Osteocyte (in vitro differentiated cells): ENCODE measurements at regions not wholly inside any gene's neighbourhood (a gene's known extent, or its start where the extent isn't known, plus 50 kb on each side); places are given as distances from the start of the nearest gene placed in this dataset.

Experiments
- DNase-seq: peaks from one replicate; pipeline ENCODE4 v3.0.0; 2021; ENCODE audit warnings: mixed read lengths; ENCODE audit not compliant: unreplicated experiment; ENCODE audit errors: extremely low spot score
- H3K27ac Mint-ChIP-seq: one replicate; pipeline ENCODE4 v1.8.0; 2021; ENCODE audit warnings: mild to moderate bottlenecking, mixed read lengths; ENCODE audit not compliant: unreplicated experiment
- H3K27me3 Mint-ChIP-seq: one replicate; pipeline ENCODE4 v1.8.0; 2021; ENCODE audit warnings: mixed read lengths; ENCODE audit not compliant: unreplicated experiment
- H3K36me3 Mint-ChIP-seq: one replicate; pipeline ENCODE4 v1.8.0; 2021; ENCODE audit warnings: mixed read lengths; ENCODE audit not compliant: unreplicated experiment
- H3K4me1 Mint-ChIP-seq: one replicate; pipeline ENCODE4 v1.8.0; 2021; ENCODE audit warnings: mixed read lengths; ENCODE audit not compliant: unreplicated experiment
- H3K4me3 Mint-ChIP-seq: one replicate; pipeline ENCODE4 v1.8.0; 2021; ENCODE audit warnings: mild to moderate bottlenecking, moderate library complexity, mixed read lengths; ENCODE audit not compliant: unreplicated experiment
- H3K9me3 Mint-ChIP-seq: one replicate; pipeline ENCODE4 v1.8.0; 2021; ENCODE audit warnings: mixed read lengths; ENCODE audit not compliant: unreplicated experiment
- CTCF ChIP-seq: fragments of 200-600 bp; sonication (generic); IDR thresholded peaks from 2 replicates; pipeline ENCODE4 v1.5.0; 2021; ENCODE audit warnings: antibody characterized with exemption, mild to moderate bottlenecking, moderate library complexity

GRCh38 chr15:53360881-53361280 is 398.6 kb downstream of the WDR72 start:
- H3K4me1 Mint-ChIP-seq: no peaks in the 10 kb centered on the region
- no peak overlapping the region for H3K4me3 Mint-ChIP-seq
- H3K27me3 Mint-ChIP-seq: no peaks in the 10 kb centered on the region
- H3K36me3 Mint-ChIP-seq: no peaks in the 10 kb centered on the region
- no peak for TF ChIP-seq CTCF
- H3K9me3 Mint-ChIP-seq: no peaks in the 10 kb centered on the region
- no peak overlapping the region for H3K27ac Mint-ChIP-seq
- DNase-seq: no peak

- H3K4me1 Mint-ChIP-seq: no peaks in the 10 kb centered on the region
- DNase-seq: no peak
- no peaks in the 10 kb centered on the region for H3K36me3 Mint-ChIP-seq
- no peaks in the 10 kb centered on the region for H3K27me3 Mint-ChIP-seq
- no peak overlapping the region for H3K4me3 Mint-ChIP-seq
- no peaks in the 10 kb centered on the region for H3K9me3 Mint-ChIP-seq
- no peak for TF ChIP-seq CTCF
- no peak overlapping the region for H3K27ac Mint-ChIP-seq
These were observed 400.4 kb downstream of the WDR72 start for GRCh38 chr15:53359038-53359437.

GRCh38 chr15:53354874-53355273 is 404.6 kb downstream of the WDR72 start:
- H3K9me3 Mint-ChIP-seq: peaks cover 3% of the 10 kb centered on the region
- H3K27ac Mint-ChIP-seq: no peak overlapping the region
- H3K27me3 Mint-ChIP-seq: no peaks in the 10 kb centered on the region
- H3K4me1 Mint-ChIP-seq: no peaks in the 10 kb centered on the region
- no peaks in the 10 kb centered on the region for H3K36me3 Mint-ChIP-seq
- no peak for DNase-seq
- H3K4me3 Mint-ChIP-seq: no peak overlapping the region
- no peak for TF ChIP-seq CTCF

- H3K27me3 Mint-ChIP-seq: no peaks in the 10 kb centered on the region
- DNase-seq: no peak
- H3K27ac Mint-ChIP-seq: no peak overlapping the region
- H3K9me3 Mint-ChIP-seq: peaks cover 3% of the 10 kb centered on the region
- no peaks in the 10 kb centered on the region for H3K36me3 Mint-ChIP-seq
- no peaks in the 10 kb centered on the region for H3K4me1 Mint-ChIP-seq
- no peak overlapping the region for H3K4me3 Mint-ChIP-seq
- TF ChIP-seq CTCF: no peak
These were observed 408.1 kb downstream of the WDR72 start for GRCh38 chr15:53351373-53351772.

GRCh38 chr15:53346583-53346982 is 412.9 kb downstream of the WDR72 start:
- no peak overlapping the region for H3K27ac Mint-ChIP-seq
- H3K4me3 Mint-ChIP-seq: no peak overlapping the region
- DNase-seq: no peak
- H3K9me3 Mint-ChIP-seq: peaks cover 3% of the 10 kb centered on the region
- H3K4me1 Mint-ChIP-seq: no peaks in the 10 kb centered on the region
- no peaks in the 10 kb centered on the region for H3K36me3 Mint-ChIP-seq
- no peaks in the 10 kb centered on the region for H3K27me3 Mint-ChIP-seq
- TF ChIP-seq CTCF: no peak
